Activated B cell treated with CpG ODN at 0.5 μM for 24 hours (primary cell): ENCODE measurements at regions not wholly inside any gene's neighbourhood (a gene's known extent, or its start where the extent isn't known, plus 50 kb on each side); places are given as distances from the start of the nearest gene placed in this dataset.

Source experiments
- ATAC-seq: fragments of 200-7000 bp; cut with Tn5 transposase; one replicate; pipeline ENCODE4 v1.10.0; 2021; ENCODE audit warnings: low read depth, mild to moderate bottlenecking, moderate library complexity
- CTCF ChIA-PET: fragments of 350-600 bp; sonication (Branson Sonifier 250); formaldehyde crosslinking; loops from one replicate; lab custom pipeline; 2021; ENCODE audit warnings: antibody characterized with exemption; lab: Charles Lee
- POLR2A ChIA-PET: fragments of 350-600 bp; sonication (Branson Sonifier 250); formaldehyde crosslinking; loops from one replicate; lab custom pipeline; 2021; ENCODE audit warnings: antibody characterized with exemption; lab: Charles Lee
- DNase-seq: peaks from one replicate; pipeline ENCODE4 v3.0.0; 2022
- H3K27ac Mint-ChIP-seq: one replicate; pipeline ENCODE4 v1.8.0; 2020; ENCODE audit warnings: mixed read lengths
- H3K27me3 Mint-ChIP-seq: one replicate; pipeline ENCODE4 v1.8.0; 2021; ENCODE audit warnings: mixed read lengths
- H3K36me3 Mint-ChIP-seq: one replicate; pipeline ENCODE4 v1.8.0; 2021; ENCODE audit warnings: low read depth, mixed read lengths
- H3K4me1 Mint-ChIP-seq: one replicate; pipeline ENCODE4 v1.8.0; 2021; ENCODE audit warnings: mixed read lengths
- H3K4me3 Mint-ChIP-seq: one replicate; pipeline ENCODE4 v1.8.0; 2020; ENCODE audit warnings: mild to moderate bottlenecking, mixed read lengths
- H3K9me3 Mint-ChIP-seq: one replicate; pipeline ENCODE4 v1.8.0; 2020; ENCODE audit warnings: mixed read lengths
- intact Hi-C: fragments of 100-400 bp; cut with micrococcal nuclease; formaldehyde crosslinking; loops from one replicate; pipeline ENCODE4 v1.15.1; 2024
- TF ChIP-seq, protein P1 (sequence below): fragments of 200-600 bp; IDR thresholded peaks from one replicate; pipeline ENCODE4 v1.8.0; 2022; ENCODE audit warnings: antibody characterized with exemption, mild to moderate bottlenecking

GRCh38 chr13:24004142-24004899 is 107.0 kb upstream of the C1QTNF9B start:
- TF ChIP-seq, protein P1, sequence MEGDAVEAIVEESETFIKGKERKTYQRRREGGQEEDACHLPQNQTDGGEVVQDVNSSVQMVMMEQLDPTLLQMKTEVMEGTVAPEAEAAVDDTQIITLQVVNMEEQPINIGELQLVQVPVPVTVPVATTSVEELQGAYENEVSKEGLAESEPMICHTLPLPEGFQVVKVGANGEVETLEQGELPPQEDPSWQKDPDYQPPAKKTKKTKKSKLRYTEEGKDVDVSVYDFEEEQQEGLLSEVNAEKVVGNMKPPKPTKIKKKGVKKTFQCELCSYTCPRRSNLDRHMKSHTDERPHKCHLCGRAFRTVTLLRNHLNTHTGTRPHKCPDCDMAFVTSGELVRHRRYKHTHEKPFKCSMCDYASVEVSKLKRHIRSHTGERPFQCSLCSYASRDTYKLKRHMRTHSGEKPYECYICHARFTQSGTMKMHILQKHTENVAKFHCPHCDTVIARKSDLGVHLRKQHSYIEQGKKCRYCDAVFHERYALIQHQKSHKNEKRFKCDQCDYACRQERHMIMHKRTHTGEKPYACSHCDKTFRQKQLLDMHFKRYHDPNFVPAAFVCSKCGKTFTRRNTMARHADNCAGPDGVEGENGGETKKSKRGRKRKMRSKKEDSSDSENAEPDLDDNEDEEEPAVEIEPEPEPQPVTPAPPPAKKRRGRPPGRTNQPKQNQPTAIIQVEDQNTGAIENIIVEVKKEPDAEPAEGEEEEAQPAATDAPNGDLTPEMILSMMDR: no peak
- Mint-ChIP-seq H3K36me3 (no peaks in the 10 kb centered on the region), H3K9me3 (no peaks in the 10 kb centered on the region), H3K4me1 (no peaks in the 10 kb centered on the region), H3K27me3 (peaks cover 5% of the 10 kb centered on the region), H3K4me3 (no peak overlapping the region), H3K27ac (no peak overlapping the region)
- ChIA-PET CTCF (no interaction called here), POLR2A (no interaction called here)
- intact Hi-C loops: no loop called here
- no peak for DNase-seq
- no peak for ATAC-seq

GRCh38 chr13:24004971-24005370 is 107.7 kb upstream of the C1QTNF9B start:
- DNase-seq (no peak), ATAC-seq (no peak)
- no peak overlapping the region for H3K27ac Mint-ChIP-seq
- peaks cover 5% of the 10 kb centered on the region for H3K27me3 Mint-ChIP-seq
- intact Hi-C loops: no loop called here
- TF ChIP-seq, protein P1: no peak
- H3K4me3 Mint-ChIP-seq: no peak overlapping the region
- H3K36me3 Mint-ChIP-seq: no peaks in the 10 kb centered on the region
- ChIA-PET POLR2A (no interaction called here), CTCF (no interaction called here)
- H3K9me3 Mint-ChIP-seq: no peaks in the 10 kb centered on the region
- H3K4me1 Mint-ChIP-seq: no peaks in the 10 kb centered on the region

- TF ChIP-seq, protein P1: no peak
- Mint-ChIP-seq H3K27me3 (peaks cover 5% of the 10 kb centered on the region), H3K36me3 (no peaks in the 10 kb centered on the region), H3K9me3 (no peaks in the 10 kb centered on the region), H3K27ac (no peak overlapping the region), H3K4me1 (no peaks in the 10 kb centered on the region), H3K4me3 (no peak overlapping the region)
- intact Hi-C loops: no loop called here
- DNase-seq (no peak), ATAC-seq (no peak)
- CTCF ChIA-PET: no interaction called here
- POLR2A ChIA-PET: no interaction called here
Observed at GRCh38 chr13:24005755-24006281, 108.5 kb upstream of the C1QTNF9B start.

- Mint-ChIP-seq H3K4me1 (no peaks in the 10 kb centered on the region), H3K4me3 (no peak overlapping the region), H3K36me3 (no peaks in the 10 kb centered on the region), H3K9me3 (no peaks in the 10 kb centered on the region), H3K27me3 (peaks cover 5% of the 10 kb centered on the region), H3K27ac (no peak overlapping the region)
- ChIA-PET CTCF (no interaction called here), POLR2A (no interaction called here)
- ATAC-seq (no peak), DNase-seq (no peak)
- intact Hi-C loops: no loop called here
- TF ChIP-seq, protein P1: no peak
Observed at GRCh38 chr13:24006520-24007248, 109.4 kb upstream of the C1QTNF9B start.

DNA sequence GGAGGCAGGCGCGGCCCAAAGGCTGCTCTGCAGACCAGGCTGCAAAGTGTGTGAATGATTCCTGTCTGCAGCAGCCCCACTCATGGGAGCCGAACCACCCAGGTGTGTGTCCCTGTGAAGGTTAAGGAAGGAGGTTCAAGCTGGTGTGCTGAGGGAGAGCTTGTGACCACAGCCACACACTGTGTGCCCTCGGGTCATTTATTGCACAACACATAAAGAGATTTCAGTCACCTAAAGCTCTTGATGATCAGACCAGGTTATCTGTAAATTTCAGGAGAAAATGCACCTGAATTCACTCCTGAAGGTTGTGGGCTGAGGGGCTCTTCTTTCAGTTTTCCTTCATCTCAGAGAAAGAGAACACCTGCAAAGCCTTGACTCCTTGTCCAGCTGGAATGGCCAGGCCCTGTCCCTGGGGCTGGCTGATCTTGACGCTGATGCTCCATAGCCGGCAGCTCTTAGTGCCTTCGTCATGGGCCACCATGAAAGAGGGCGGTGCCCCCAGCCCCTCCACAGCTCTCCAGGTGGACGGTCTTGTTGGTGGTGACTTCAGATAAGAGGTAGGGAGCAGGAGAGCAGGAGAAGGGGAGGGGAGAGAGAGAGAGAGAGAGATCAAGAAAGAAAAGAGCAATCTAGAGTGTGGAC is 110.8 kb upstream of the C1QTNF9B start:
- no peak for ATAC-seq
- Mint-ChIP-seq H3K4me1 (no peaks in the 10 kb centered on the region), H3K4me3 (no peak overlapping the region), H3K36me3 (no peaks in the 10 kb centered on the region), H3K27me3 (peaks cover 4% of the 10 kb centered on the region), H3K27ac (no peak overlapping the region), H3K9me3 (no peaks in the 10 kb centered on the region)
- ChIA-PET POLR2A (no interaction called here), CTCF (no interaction called here)
- DNase-seq: no peak
- TF ChIP-seq, protein P1: no peak
- intact Hi-C loops: no loop called here
